ENCODE measurements at regions not wholly inside any gene's neighbourhood (a gene's known extent, or its start where the extent isn't known, plus 50 kb on each side); places are given as distances from the start of the nearest gene placed in this dataset.

GRCh38 chr12:43115441-43116160 is 436.4 kb downstream of the ADAMTS20 start:
- no peak for DNase-seq

- DNase-seq: no peak
Observed at GRCh38 chr12:43114316-43114715, 437.7 kb downstream of the ADAMTS20 start.

DNA sequence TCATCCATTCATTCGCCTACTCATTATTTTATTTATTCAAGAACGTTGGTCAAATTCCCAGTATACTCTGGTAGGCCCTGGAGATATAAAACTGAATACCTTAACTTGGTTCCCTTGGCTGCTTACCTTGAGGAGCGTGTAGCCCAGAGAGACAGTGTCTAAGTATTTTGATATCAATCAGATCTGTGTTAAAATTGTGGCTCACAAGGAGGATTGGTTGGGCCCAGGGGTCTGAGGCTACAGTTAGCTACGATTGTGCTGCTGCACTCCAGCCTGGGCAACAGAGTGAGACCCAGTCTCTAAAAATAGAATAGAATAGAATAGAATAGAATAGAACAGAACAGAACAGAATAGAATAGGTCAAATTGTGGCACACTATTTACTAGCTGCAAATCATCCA is 438.4 kb downstream of the ADAMTS20 start:
- no peak for DNase-seq

- DNase-seq: no peak
Observed at GRCh38 chr12:43113135-43113534, 438.9 kb downstream of the ADAMTS20 start.

GRCh38 chr12:43112101-43112920 is 439.7 kb downstream of the ADAMTS20 start:
- DNase-seq: no peak

DNA sequence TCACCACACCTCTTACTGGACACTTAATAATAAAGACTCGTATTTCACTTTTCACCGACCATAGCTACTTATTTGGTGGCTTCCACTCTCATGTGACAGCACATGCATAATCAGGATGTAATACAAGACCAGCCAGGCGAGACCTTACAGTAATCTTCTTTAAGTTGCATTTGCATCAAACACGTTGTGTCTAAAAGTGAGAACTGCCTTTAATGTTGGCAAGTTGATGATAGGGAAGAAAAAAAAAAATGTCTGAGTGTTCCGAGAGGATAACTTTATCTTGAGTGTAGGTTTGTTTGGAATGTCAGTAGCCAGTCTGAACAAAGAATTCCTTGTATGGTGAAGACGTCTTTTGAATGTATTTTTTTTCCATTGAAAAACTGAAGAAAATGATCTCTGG is 440.4 kb downstream of the ADAMTS20 start:
- DNase-seq: no peak

- DNase-seq: no peak
Observed at GRCh38 chr12:43109631-43110345, 442.2 kb downstream of the ADAMTS20 start.

GRCh38 chr12:43108656-43109055 is 443.3 kb downstream of the ADAMTS20 start:
- DNase-seq: no peak

DNA sequence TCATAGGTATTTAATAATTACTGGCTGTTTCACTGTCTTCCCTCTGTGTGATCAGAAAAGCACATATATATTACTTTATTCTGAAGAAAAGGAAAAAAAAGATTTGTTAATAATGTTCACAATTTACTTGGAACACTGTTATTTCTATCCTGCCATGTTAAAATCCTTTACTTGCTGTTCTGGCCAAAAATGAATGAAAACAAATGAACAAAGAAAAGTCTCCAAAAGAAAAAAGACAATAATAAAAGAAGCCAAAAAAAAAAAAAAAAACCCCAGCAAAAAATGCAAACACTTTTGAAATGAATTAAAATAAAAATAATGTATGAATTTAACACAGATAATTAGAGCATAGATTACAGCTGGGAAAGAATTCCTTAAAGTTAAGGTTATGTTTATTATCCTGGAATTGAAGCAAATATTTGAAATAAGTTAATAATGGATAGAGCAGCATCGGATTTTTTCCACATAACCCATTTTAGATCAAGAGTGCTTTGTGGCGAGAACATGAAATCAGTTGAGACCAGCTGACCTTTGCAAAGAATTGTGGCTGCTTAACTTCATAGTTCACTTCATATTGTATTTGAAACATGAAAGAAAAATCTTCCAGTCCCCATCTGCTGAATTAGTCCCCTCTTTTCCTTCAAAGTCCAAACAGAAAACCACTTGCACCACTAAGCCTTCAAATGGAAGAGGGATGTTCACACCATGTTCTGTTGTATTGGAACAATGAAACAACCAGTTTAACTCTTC is 444.8 kb downstream of the ADAMTS20 start:
- DNase-seq: no peak

DNA sequence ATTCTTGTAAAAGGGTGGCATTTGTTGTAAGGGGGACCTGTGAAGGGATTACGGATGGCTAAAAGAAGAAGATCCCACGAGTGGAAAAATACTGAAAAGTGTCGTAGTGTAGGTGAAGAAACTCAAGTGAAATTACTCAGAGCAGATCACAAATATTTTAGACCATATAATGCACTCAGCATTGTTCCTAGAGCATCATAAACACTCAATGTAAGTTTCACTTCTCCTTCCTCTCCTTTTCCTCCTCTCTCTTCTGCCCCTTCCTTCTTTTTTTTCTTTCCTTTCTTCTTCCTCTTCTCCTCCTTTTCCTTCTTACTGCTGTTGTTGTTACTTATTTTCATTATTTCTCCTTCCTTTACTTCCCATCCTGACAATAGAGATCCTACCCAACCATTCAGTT is 445.6 kb downstream of the ADAMTS20 start:
- no peak for DNase-seq

DNA sequence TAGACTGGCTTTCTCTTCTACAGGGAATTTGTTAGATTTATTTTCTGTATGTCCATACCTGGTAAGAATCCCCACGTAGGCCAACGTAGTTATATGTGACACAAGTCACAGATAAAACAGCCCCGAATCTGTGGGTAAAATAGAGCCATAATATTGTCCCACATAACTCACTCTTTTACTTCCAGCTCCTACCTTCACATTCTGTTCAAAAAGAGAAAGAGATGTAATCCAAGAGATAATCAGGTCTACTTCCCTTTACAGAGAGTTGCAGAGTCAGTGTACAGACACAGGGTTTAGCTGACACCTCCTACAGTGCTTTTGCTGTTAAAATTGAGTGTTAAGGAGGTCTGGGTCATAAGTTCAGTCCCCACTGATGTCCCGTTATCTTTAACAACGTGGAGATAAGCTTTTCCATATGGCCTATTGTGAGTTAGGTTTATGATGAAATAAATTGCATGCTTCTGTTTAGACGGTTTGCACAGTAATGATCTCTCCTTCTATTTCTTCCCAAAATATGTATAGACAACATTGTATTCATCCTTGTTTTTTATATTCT is 446.5 kb downstream of the ADAMTS20 start:
- no peak for DNase-seq

DNA sequence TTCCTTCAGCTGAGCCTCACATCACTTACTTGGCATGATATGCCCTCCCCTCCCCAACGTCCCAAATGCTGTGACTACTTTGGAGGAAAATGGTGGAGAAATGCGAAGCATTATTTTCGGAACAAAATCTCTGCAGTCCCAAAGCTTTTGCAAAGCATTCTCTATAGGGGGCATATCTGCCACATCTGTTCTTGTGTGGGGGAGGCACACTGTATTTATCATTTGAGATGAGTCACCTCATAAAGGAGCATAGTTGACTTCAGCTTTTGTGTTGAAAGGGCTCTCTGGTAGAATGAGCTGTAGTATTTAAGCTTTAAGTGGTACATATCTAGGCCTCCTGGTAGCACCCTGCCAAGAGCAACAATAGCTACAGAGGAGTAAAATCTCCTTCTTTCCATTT is 447.5 kb downstream of the ADAMTS20 start:
- peak in 1 of 2 experiments; percentile 5 for DNase-seq

GRCh38 chr12:43103866-43104265 is 448.1 kb downstream of the ADAMTS20 start:
- DNase-seq: no peak

DNA sequence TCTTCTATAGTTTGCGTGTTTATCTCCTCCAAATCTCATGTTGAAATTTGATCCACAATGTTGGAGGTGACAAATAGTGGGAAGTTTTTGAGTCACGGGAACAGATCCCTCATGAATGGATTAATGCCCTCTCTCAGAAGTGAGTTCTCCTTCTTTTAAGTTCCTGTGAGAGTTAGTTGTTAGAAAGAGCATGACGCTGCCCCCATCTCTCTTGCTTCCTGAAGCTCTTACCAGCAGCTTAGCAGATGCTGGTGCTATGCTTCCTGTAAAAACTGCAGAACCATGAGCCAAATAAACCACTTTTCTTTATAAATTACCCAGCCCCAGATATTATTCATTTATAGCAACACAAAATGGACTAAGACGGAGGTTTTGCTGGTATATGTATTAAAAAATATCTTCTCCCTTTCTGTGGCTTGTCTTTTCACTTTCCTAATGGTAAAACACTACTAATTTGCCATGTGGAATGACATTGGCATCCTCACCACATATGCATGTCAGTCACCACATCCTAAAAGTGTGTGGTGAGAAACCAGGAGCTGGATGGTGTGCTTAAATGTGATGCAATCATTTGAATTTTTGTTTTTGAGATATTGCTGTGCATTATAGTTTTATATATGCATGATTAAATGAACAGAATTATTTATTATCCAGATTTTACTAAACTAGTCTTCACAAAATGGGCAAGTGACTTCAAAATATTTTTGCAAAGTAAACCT is 449.3 kb downstream of the ADAMTS20 start:
- DNase-seq: no peak

GRCh38 chr12:43100231-43100630 is 451.8 kb downstream of the ADAMTS20 start:
- no peak for DNase-seq

- DNase-seq: no peak
Observed at GRCh38 chr12:43099691-43100163, 452.3 kb downstream of the ADAMTS20 start.

GRCh38 chr12:43098766-43099550 is 453.0 kb downstream of the ADAMTS20 start:
- DNase-seq: no peak

DNA sequence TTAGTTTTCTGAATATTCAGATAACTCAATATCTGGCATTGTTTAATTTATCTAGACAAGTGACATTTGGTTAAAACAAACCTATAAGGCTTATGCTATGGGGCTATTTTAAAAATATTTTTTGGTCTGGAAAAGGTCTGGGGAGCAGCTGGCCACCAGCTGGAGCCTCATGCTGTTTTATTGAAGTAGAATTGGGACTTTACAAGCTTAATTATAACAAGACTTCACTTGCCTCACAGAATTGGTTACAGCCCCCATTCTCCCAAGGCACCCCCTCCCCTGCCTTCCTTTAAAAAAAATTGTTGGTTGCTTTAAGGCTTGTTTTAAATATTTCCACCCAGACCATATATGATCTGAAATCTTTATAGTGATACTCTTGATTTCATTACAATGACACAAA is 453.9 kb downstream of the ADAMTS20 start:
- peak in 1 of 2 experiments; percentile 6 for DNase-seq

DNA sequence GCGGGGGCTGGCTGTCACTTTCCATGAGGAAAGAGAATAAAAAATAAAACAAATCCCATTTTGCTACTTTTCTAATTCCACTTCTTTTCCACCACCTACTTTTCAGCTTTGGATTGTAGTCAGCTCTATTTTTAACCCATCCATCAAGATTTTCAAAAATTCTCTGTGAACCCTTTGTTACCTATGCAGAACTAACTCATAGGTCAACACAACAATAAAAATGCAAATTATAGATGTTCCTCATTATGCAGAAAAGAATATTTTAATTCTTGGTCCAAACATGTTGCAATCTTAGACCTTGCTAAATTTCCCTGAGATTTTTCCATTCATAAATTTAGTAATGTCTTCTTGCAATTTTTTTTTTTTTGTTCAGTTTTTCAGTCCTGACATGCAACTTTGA is 454.5 kb downstream of the ADAMTS20 start:
- no peak for DNase-seq

GRCh38 chr12:43095669-43096280 is 456.2 kb downstream of the ADAMTS20 start:
- DNase-seq: no peak
